Parathyroid adenoma (tissue), 2 donors: ENCODE measurements at regions not wholly inside any gene's neighbourhood (a gene's known extent, or its start where the extent isn't known, plus 50 kb on each side); places are given as distances from the start of the nearest gene placed in this dataset.
"Not testable (repeated sequence)": the region's sequence is repeated elsewhere in the genome, so short reads cannot be mapped to it uniquely, and the experiment has no call there.

Source experiments
- H2AFZ ChIP-seq: fragments of 300-600 bp; sonication (generic); one replicate; pipeline ENCODE4 v1.7.0; 2017; ENCODE audit warnings: antibody characterized with exemption, mild to moderate bottlenecking
- H3K27ac ChIP-seq: fragments of 300-600 bp; sonication (generic); one replicate; pipeline ENCODE4 v1.7.0; 2017
- H3K27me3 ChIP-seq: fragments of 300-600 bp; sonication (generic); one replicate; pipeline ENCODE4 v1.7.0; 2017; ENCODE audit warnings: low read length; ENCODE audit not compliant: control insufficient read depth, insufficient read depth
- H3K36me3 ChIP-seq: fragments of 300-600 bp; sonication (generic); one replicate; pipeline ENCODE4 v1.7.0; 2017; ENCODE audit warnings: low read length; ENCODE audit not compliant: control insufficient read depth, insufficient read depth
- H3K4me1 ChIP-seq: fragments of 300-600 bp; sonication (generic); one replicate; pipeline ENCODE4 v1.7.0; 2017; ENCODE audit warnings: control low read depth
- H3K4me2 ChIP-seq: fragments of 300-600 bp; sonication (generic); one replicate; pipeline ENCODE4 v1.7.0; 2017; ENCODE audit warnings: low read length
- H3K4me3 ChIP-seq: fragments of 300-600 bp; sonication (generic); one replicate; pipeline ENCODE4 v1.7.0; 2017; ENCODE audit warnings: low read depth, low read length
- H3K79me2 ChIP-seq: fragments of 300-600 bp; sonication (generic); one replicate; pipeline ENCODE4 v1.7.0; 2017; ENCODE audit warnings: control low read depth
- H3K9ac ChIP-seq: fragments of 300-600 bp; sonication (generic); one replicate; pipeline ENCODE4 v1.7.0; 2017; ENCODE audit warnings: mild to moderate bottlenecking
- H3K9me3 ChIP-seq: fragments of 300-600 bp; sonication (generic); one replicate; pipeline ENCODE4 v1.7.0; 2017; ENCODE audit warnings: low read length; ENCODE audit not compliant: control insufficient read depth
- TF ChIP-seq, protein P1 (sequence below): fragments of 300-600 bp; sonication (generic); IDR thresholded peaks from one replicate; pipeline ENCODE4 v1.7.0; 2017; ENCODE audit warnings: antibody characterized with exemption, mild to moderate bottlenecking
- donor health status: primary hyperparathyroidism.

DNA sequence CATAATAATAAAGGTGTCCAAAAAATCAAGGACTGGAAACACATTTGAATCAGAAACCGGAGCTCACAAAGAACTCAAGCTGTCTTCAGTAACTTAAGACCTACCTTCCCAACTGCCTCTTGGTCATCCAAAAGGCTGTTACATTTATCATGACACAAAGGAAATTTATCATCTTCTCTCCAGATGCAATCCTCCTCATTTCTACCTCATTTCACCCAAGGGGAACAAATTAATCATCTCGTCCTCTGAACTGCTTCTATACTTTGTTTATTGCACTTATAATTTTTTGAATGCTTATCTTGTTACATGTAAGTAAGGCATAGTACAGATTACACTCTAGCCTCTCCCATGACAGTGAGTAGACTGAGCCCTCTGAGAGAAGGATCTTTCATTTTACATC is 105.1 kb upstream of the RGPD4 start:
- H3K9me3 ChIP-seq = no peaks in the 10 kb centered on the region
- TF ChIP-seq, protein P1, sequence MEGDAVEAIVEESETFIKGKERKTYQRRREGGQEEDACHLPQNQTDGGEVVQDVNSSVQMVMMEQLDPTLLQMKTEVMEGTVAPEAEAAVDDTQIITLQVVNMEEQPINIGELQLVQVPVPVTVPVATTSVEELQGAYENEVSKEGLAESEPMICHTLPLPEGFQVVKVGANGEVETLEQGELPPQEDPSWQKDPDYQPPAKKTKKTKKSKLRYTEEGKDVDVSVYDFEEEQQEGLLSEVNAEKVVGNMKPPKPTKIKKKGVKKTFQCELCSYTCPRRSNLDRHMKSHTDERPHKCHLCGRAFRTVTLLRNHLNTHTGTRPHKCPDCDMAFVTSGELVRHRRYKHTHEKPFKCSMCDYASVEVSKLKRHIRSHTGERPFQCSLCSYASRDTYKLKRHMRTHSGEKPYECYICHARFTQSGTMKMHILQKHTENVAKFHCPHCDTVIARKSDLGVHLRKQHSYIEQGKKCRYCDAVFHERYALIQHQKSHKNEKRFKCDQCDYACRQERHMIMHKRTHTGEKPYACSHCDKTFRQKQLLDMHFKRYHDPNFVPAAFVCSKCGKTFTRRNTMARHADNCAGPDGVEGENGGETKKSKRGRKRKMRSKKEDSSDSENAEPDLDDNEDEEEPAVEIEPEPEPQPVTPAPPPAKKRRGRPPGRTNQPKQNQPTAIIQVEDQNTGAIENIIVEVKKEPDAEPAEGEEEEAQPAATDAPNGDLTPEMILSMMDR = no peak
- H3K4me2 ChIP-seq = no peak overlapping the region

GRCh38 chr2:107725824-107726223 is 100.9 kb upstream of the RGPD4 start:
- not testable (repeated sequence) for H3K79me2 ChIP-seq, H3K9ac ChIP-seq, H2AFZ ChIP-seq, H3K27ac ChIP-seq, H3K9me3 ChIP-seq, H3K4me2 ChIP-seq, H3K27me3 ChIP-seq, H3K4me3 ChIP-seq, H3K4me1 ChIP-seq, H3K36me3 ChIP-seq

More for the DNA sequence above, 105.1 kb upstream of the RGPD4 start:
- Histone ChIP-seq H3K79me2 (no peaks in the 10 kb centered on the region), H3K27ac (no peak overlapping the region), H3K4me3 (no peak overlapping the region), H3K27me3 (no peaks in the 10 kb centered on the region), H2AFZ (no peak overlapping the region), H3K4me1 (no peaks in the 10 kb centered on the region), H3K9ac (no peak overlapping the region), H3K36me3 (no peaks in the 10 kb centered on the region)

DNA sequence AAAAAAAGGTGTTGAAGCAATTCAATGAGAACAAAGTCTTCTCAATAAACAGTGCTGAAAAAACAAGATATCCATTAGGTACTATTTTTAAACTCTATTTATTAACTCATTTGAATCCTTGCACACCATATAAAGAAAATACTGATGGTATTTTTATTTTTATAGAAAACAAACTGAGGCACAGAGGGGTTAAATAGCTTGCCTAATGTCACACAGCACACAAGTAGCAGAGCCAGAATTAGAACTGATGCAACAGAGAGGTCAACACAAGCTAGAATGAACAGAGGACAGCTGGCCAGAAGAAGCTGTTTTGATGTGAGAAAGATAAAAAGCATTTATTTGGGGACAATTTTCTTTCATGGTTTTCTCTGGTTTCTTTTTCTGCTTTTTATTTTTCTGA is 99.4 kb upstream of the RGPD4 start:
- Histone ChIP-seq H3K4me2 (no peak overlapping the region), H3K27ac (no peak overlapping the region), H3K36me3 (no peaks in the 10 kb centered on the region), H3K4me1 (no peaks in the 10 kb centered on the region), H2AFZ (no peak overlapping the region), H3K9me3 (no peaks in the 10 kb centered on the region), H3K27me3 (no peaks in the 10 kb centered on the region), H3K9ac (no peak overlapping the region), H3K79me2 (no peaks in the 10 kb centered on the region), H3K4me3 (no peak overlapping the region)
- TF ChIP-seq, protein P1 = no peak

DNA sequence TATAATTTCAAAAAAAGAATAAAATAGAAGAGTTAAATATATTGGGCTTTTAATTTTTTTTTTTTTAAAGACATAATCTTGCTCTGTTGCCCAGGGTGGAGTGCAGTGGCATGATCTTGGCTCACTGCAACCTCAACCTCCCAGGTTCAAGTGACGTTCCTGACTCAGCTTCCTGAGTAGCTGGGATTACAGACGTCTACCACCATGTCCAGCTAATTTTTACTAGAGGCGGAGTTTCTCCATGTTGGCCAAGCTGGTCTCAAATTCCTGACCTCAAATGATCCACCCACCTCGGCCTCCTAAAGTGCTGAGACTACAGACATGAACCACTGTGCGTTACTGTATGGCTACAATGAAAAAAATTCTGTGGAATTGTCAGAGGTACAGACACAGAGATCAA is 98.1 kb upstream of the RGPD4 start:
- Histone ChIP-seq H3K9me3 (no peaks in the 10 kb centered on the region), H3K36me3 (no peaks in the 10 kb centered on the region), H3K79me2 (no peaks in the 10 kb centered on the region), H3K4me2 (no peak overlapping the region), H3K4me1 (no peaks in the 10 kb centered on the region), H2AFZ (no peak overlapping the region), H3K27ac (no peak overlapping the region), H3K9ac (no peak overlapping the region), H3K27me3 (no peaks in the 10 kb centered on the region), H3K4me3 (no peak overlapping the region)
- TF ChIP-seq, protein P1 = no peak

- H3K9ac ChIP-seq = no peak overlapping the region
- no peak overlapping the region for H2AFZ ChIP-seq
These were observed 97.3 kb upstream of the RGPD4 start for GRCh38 chr2:107729440-107729839.

More at GRCh38 chr2:107729440-107729839, 97.3 kb upstream of the RGPD4 start:
- Histone ChIP-seq H3K4me1 (no peaks in the 10 kb centered on the region), H3K27ac (no peak overlapping the region), H3K36me3 (no peaks in the 10 kb centered on the region), H3K9me3 (no peaks in the 10 kb centered on the region), H3K4me2 (no peak overlapping the region), H3K79me2 (no peaks in the 10 kb centered on the region), H3K4me3 (no peak overlapping the region), H3K27me3 (no peaks in the 10 kb centered on the region)
- TF ChIP-seq, protein P1 = no peak
